IMR-90 (cell line): ENCODE measurements at regions not wholly inside any gene's neighbourhood (a gene's known extent, or its start where the extent isn't known, plus 50 kb on each side); places are given as distances from the start of the nearest gene placed in this dataset.

Experiments used
- BHLHE40 ChIP-seq: fragments of 150-350 bp; IDR thresholded peaks from 2 replicates; pipeline ENCODE4 v1.6.1; 2016; ENCODE audit warnings: mild to moderate bottlenecking, low read depth, low read length
- CTCF ChIP-seq: conservative IDR thresholded peaks from 2 replicates; pipeline ENCODE4 v1.5.1; 2012; ENCODE audit warnings: mild to moderate bottlenecking, low read depth, low read length, improper control_type of control experiment
- ELK1 ChIP-seq: fragments of 150-350 bp; IDR thresholded peaks from 2 replicates; pipeline ENCODE4 v1.6.1; 2016; ENCODE audit warnings: low read depth, mild to moderate bottlenecking, low read length, moderate library complexity, borderline replicate concordance
- MAFK ChIP-seq: IDR thresholded peaks from 2 replicates; pipeline ENCODE4 v1.6.1; 2012; ENCODE audit warnings: low read depth, low read length, improper control_type of control experiment
- POLR2A ChIP-seq: IDR thresholded peaks from 2 replicates; pipeline ENCODE4 v1.6.1; 2012; ENCODE audit warnings: mild to moderate bottlenecking, low read depth, low read length
- RAD21 ChIP-seq: IDR thresholded peaks from 2 replicates; pipeline ENCODE4 v1.6.1; 2012; ENCODE audit warnings: low read length, improper control_type of control experiment
- SMC3 ChIP-seq: fragments of 150-350 bp; IDR thresholded peaks from 2 replicates; pipeline ENCODE4 v1.6.1; 2016; ENCODE audit warnings: low read depth, mild to moderate bottlenecking, antibody characterized with exemption, low read length, moderate library complexity
- USF2 ChIP-seq: fragments of 150-350 bp; IDR thresholded peaks from 2 replicates; pipeline ENCODE4 v1.6.1; 2017; ENCODE audit warnings: mild to moderate bottlenecking, antibody characterized with exemption, low read length, low read depth

- TF ChIP-seq POLR2A (no peak), BHLHE40 (no peak), SMC3 (no peak), CTCF (no peak), ELK1 (no peak), RAD21 (no peak), USF2 (no peak), MAFK (no peak)
Measured at GRCh38 chr3:68162644-68163043, 508.2 kb upstream of the SUCLG2 start.
